ENCODE measurements at regions not wholly inside any gene's neighbourhood (a gene's known extent, or its start where the extent isn't known, plus 50 kb on each side); places are given as distances from the start of the nearest gene placed in this dataset.

GRCh38 chr14:82134411-82134810 lies 600.8 kb upstream of the SEL1L start:
- H4K12ac ChIP-seq (ENCODE audit: low read depth, low read length), result no peak overlapping the region
- no peak overlapping the region for H3K18ac ChIP-seq (ENCODE audit: low read length)
- H2AK5ac ChIP-seq (ENCODE audit: low read length), result no peak overlapping the region
- H3K4me3 ChIP-seq (ENCODE audit: low read depth, low read length), result no peak overlapping the region
- no peak overlapping the region for H4K8ac ChIP-seq (ENCODE audit: low read depth, low read length)
- no peak overlapping the region for H2BK5ac ChIP-seq (ENCODE audit: low read depth, low read length, poor library complexity)
- no peaks in the 10 kb centered on the region for H3K4me1 ChIP-seq (ENCODE audit: control insufficient read depth in 1 of 2, insufficient read depth in 2 of 2, low read length in 2 of 2)
- H3K9ac ChIP-seq (ENCODE audit: low read length), result no peak overlapping the region
- no peak overlapping the region for H3K14ac ChIP-seq (ENCODE audit: low read length)
- WGBS (ENCODE audit: extremely low coverage, insufficient coverage, insufficient read length), result no CpG with 5 or more reads among the region's 1 CpG
- H3K23ac ChIP-seq (ENCODE audit: low read length), result no peak overlapping the region
- no peak for DNase-seq
- no peak overlapping the region for H2AFZ ChIP-seq (ENCODE audit: insufficient read depth, low read length, poor library complexity)
- no peaks in the 10 kb centered on the region for H3K79me1 ChIP-seq (ENCODE audit: low read length)
- H3K4me2 ChIP-seq (ENCODE audit: low read length), result no peak overlapping the region
- no peaks in the 10 kb centered on the region for H3K79me2 ChIP-seq (ENCODE audit: control insufficient read depth, insufficient read depth, low read length, poor library complexity)
- no peaks in the 10 kb centered on the region for H3K9me3 ChIP-seq (ENCODE audit: insufficient read depth, low read depth, low read length)
- H3K36me3 ChIP-seq (ENCODE audit: control insufficient read depth in 1 of 2, insufficient read depth in 2 of 2, low read length in 2 of 2), result no peaks in the 10 kb centered on the region
- H3K27me3 ChIP-seq (ENCODE audit: insufficient read depth, low read length), result no peaks in the 10 kb centered on the region
- no peak overlapping the region for H3K4ac ChIP-seq (ENCODE audit: low read depth, low read length)
- H4K91ac ChIP-seq (ENCODE audit: low read depth, low read length), result no peak overlapping the region
- H2BK120ac ChIP-seq (ENCODE audit: insufficient read depth, low read length, poor library complexity), result no peak overlapping the region
- H3K27ac ChIP-seq (ENCODE audit: low read depth, low read length), result no peak overlapping the region
- H2BK12ac ChIP-seq (ENCODE audit: low read length), result no peak overlapping the region

- Histone ChIP-seq H3K23ac (ENCODE audit: low read length) (no peak overlapping the region), H2AFZ (ENCODE audit: insufficient read depth, low read length, poor library complexity) (no peak overlapping the region), H2BK5ac (ENCODE audit: low read depth, low read length, poor library complexity) (no peak overlapping the region), H2AK5ac (ENCODE audit: low read length) (no peak overlapping the region), H3K79me2 (ENCODE audit: control insufficient read depth, insufficient read depth, low read length, poor library complexity) (no peaks in the 10 kb centered on the region), H4K91ac (ENCODE audit: low read depth, low read length) (no peak overlapping the region), H4K8ac (ENCODE audit: low read depth, low read length) (no peak overlapping the region), H2BK12ac (ENCODE audit: low read length) (no peak overlapping the region), H4K12ac (ENCODE audit: low read depth, low read length) (no peak overlapping the region), H3K4me2 (ENCODE audit: low read length) (no peak overlapping the region), H3K4ac (ENCODE audit: low read depth, low read length) (no peak overlapping the region), H3K27me3 (ENCODE audit: insufficient read depth, low read length) (no peaks in the 10 kb centered on the region), H3K36me3 (ENCODE audit: control insufficient read depth in 1 of 2, insufficient read depth in 2 of 2, low read length in 2 of 2) (no peaks in the 10 kb centered on the region), H3K14ac (ENCODE audit: low read length) (no peak overlapping the region), H3K79me1 (ENCODE audit: low read length) (no peaks in the 10 kb centered on the region), H3K9ac (ENCODE audit: low read length) (no peak overlapping the region), H3K9me3 (ENCODE audit: insufficient read depth, low read depth, low read length) (peaks cover 2% of the 10 kb centered on the region), H2BK120ac (ENCODE audit: insufficient read depth, low read length, poor library complexity) (no peak overlapping the region), H3K27ac (ENCODE audit: low read depth, low read length) (no peak overlapping the region), H3K18ac (ENCODE audit: low read length) (no peak overlapping the region), H3K4me1 (ENCODE audit: control insufficient read depth in 1 of 2, insufficient read depth in 2 of 2, low read length in 2 of 2) (no peaks in the 10 kb centered on the region), H3K4me3 (ENCODE audit: low read depth, low read length) (no peak overlapping the region)
- WGBS (ENCODE audit: extremely low coverage, insufficient coverage, insufficient read length), result no CpG with 5 or more reads among the region's 1 CpG
- no peak for DNase-seq
Measured at GRCh38 chr14:82138431-82138830, 604.8 kb upstream of the SEL1L start.

GRCh38 chr14:82146846-82147245 lies 613.2 kb upstream of the SEL1L start:
- H3K4me3 ChIP-seq (ENCODE audit: low read depth, low read length), result no peak overlapping the region
- no peaks in the 10 kb centered on the region for H3K27me3 ChIP-seq (ENCODE audit: insufficient read depth, low read length)
- no peak for DNase-seq
- no peak overlapping the region for H3K27ac ChIP-seq (ENCODE audit: low read depth, low read length)
- no peak overlapping the region for H3K23ac ChIP-seq (ENCODE audit: low read length)
- no peak overlapping the region for H3K4me2 ChIP-seq (ENCODE audit: low read length)
- H4K8ac ChIP-seq (ENCODE audit: low read depth, low read length), result no peak overlapping the region
- no peaks in the 10 kb centered on the region for H3K79me2 ChIP-seq (ENCODE audit: control insufficient read depth, insufficient read depth, low read length, poor library complexity)
- no peaks in the 10 kb centered on the region for H3K4me1 ChIP-seq (ENCODE audit: control insufficient read depth in 1 of 2, insufficient read depth in 2 of 2, low read length in 2 of 2)
- no peaks in the 10 kb centered on the region for H3K79me1 ChIP-seq (ENCODE audit: low read length)
- H3K4ac ChIP-seq (ENCODE audit: low read depth, low read length), result no peak overlapping the region
- no peak overlapping the region for H3K9ac ChIP-seq (ENCODE audit: low read length)
- no peak overlapping the region for H3K14ac ChIP-seq (ENCODE audit: low read length)
- H3K9me3 ChIP-seq (ENCODE audit: insufficient read depth, low read depth, low read length), result no peaks in the 10 kb centered on the region
- H2BK5ac ChIP-seq (ENCODE audit: low read depth, low read length, poor library complexity), result no peak overlapping the region
- no peak overlapping the region for H2BK12ac ChIP-seq (ENCODE audit: low read length)
- no peaks in the 10 kb centered on the region for H3K36me3 ChIP-seq (ENCODE audit: control insufficient read depth in 1 of 2, insufficient read depth in 2 of 2, low read length in 2 of 2)
- no peak overlapping the region for H3K18ac ChIP-seq (ENCODE audit: low read length)
- H2AK5ac ChIP-seq (ENCODE audit: low read length), result no peak overlapping the region
- H4K12ac ChIP-seq (ENCODE audit: low read depth, low read length), result no peak overlapping the region
- H2AFZ ChIP-seq (ENCODE audit: insufficient read depth, low read length, poor library complexity), result no peak overlapping the region
- no peak overlapping the region for H4K91ac ChIP-seq (ENCODE audit: low read depth, low read length)
- H2BK120ac ChIP-seq (ENCODE audit: insufficient read depth, low read length, poor library complexity), result no peak overlapping the region

GRCh38 chr14:82153689-82154088 lies 620.0 kb upstream of the SEL1L start:
- no peak overlapping the region for H3K14ac ChIP-seq (ENCODE audit: low read length)
- H2BK5ac ChIP-seq (ENCODE audit: low read depth, low read length, poor library complexity), result no peak overlapping the region
- no peak overlapping the region for H3K27ac ChIP-seq (ENCODE audit: low read depth, low read length)
- no peak overlapping the region for H3K9ac ChIP-seq (ENCODE audit: low read length)
- H2BK12ac ChIP-seq (ENCODE audit: low read length), result no peak overlapping the region
- H3K79me1 ChIP-seq (ENCODE audit: low read length), result no peaks in the 10 kb centered on the region
- no peaks in the 10 kb centered on the region for H3K79me2 ChIP-seq (ENCODE audit: control insufficient read depth, insufficient read depth, low read length, poor library complexity)
- DNase-seq, result no peak
- H2AFZ ChIP-seq (ENCODE audit: insufficient read depth, low read length, poor library complexity), result no peak overlapping the region
- H3K4me2 ChIP-seq (ENCODE audit: low read length), result no peak overlapping the region
- no peak overlapping the region for H4K12ac ChIP-seq (ENCODE audit: low read depth, low read length)
- H3K27me3 ChIP-seq (ENCODE audit: insufficient read depth, low read length), result no peaks in the 10 kb centered on the region
- WGBS (ENCODE audit: extremely low coverage, insufficient coverage, insufficient read length), result no CpG with 5 or more reads among the region's 4 CpGs
- no peaks in the 10 kb centered on the region for H3K36me3 ChIP-seq (ENCODE audit: control insufficient read depth in 1 of 2, insufficient read depth in 2 of 2, low read length in 2 of 2)
- no peaks in the 10 kb centered on the region for H3K4me1 ChIP-seq (ENCODE audit: control insufficient read depth in 1 of 2, insufficient read depth in 2 of 2, low read length in 2 of 2)
- no peak overlapping the region for H2AK5ac ChIP-seq (ENCODE audit: low read length)
- H4K91ac ChIP-seq (ENCODE audit: low read depth, low read length), result no peak overlapping the region
- no peak overlapping the region for H3K4me3 ChIP-seq (ENCODE audit: low read depth, low read length)
- H3K4ac ChIP-seq (ENCODE audit: low read depth, low read length), result no peak overlapping the region
- H3K23ac ChIP-seq (ENCODE audit: low read length), result no peak overlapping the region
- no peaks in the 10 kb centered on the region for H3K9me3 ChIP-seq (ENCODE audit: insufficient read depth, low read depth, low read length)
- no peak overlapping the region for H3K18ac ChIP-seq (ENCODE audit: low read length)
- no peak overlapping the region for H4K8ac ChIP-seq (ENCODE audit: low read depth, low read length)
- H2BK120ac ChIP-seq (ENCODE audit: insufficient read depth, low read length, poor library complexity), result no peak overlapping the region

- no peak overlapping the region for H4K8ac ChIP-seq (ENCODE audit: low read depth, low read length)
- no peak overlapping the region for H3K4me3 ChIP-seq (ENCODE audit: low read depth, low read length)
- H3K14ac ChIP-seq (ENCODE audit: low read length), result no peak overlapping the region
- H3K36me3 ChIP-seq (ENCODE audit: control insufficient read depth in 1 of 2, insufficient read depth in 2 of 2, low read length in 2 of 2), result no peaks in the 10 kb centered on the region
- H3K4me2 ChIP-seq (ENCODE audit: low read length), result no peak overlapping the region
- no peak overlapping the region for H4K12ac ChIP-seq (ENCODE audit: low read depth, low read length)
- no peak overlapping the region for H2AFZ ChIP-seq (ENCODE audit: insufficient read depth, low read length, poor library complexity)
- H3K79me2 ChIP-seq (ENCODE audit: control insufficient read depth, insufficient read depth, low read length, poor library complexity), result no peaks in the 10 kb centered on the region
- no peak overlapping the region for H3K9ac ChIP-seq (ENCODE audit: low read length)
- DNase-seq, result no peak
- H2BK12ac ChIP-seq (ENCODE audit: low read length), result no peak overlapping the region
- no peak overlapping the region for H4K91ac ChIP-seq (ENCODE audit: low read depth, low read length)
- no CpG with 5 or more reads among the region's 3 CpGs for WGBS (ENCODE audit: extremely low coverage, insufficient coverage, insufficient read length)
- no peak overlapping the region for H3K4ac ChIP-seq (ENCODE audit: low read depth, low read length)
- no peaks in the 10 kb centered on the region for H3K79me1 ChIP-seq (ENCODE audit: low read length)
- H3K23ac ChIP-seq (ENCODE audit: low read length), result no peak overlapping the region
- H2AK5ac ChIP-seq (ENCODE audit: low read length), result no peak overlapping the region
- H3K4me1 ChIP-seq (ENCODE audit: control insufficient read depth in 1 of 2, insufficient read depth in 2 of 2, low read length in 2 of 2), result no peaks in the 10 kb centered on the region
- H3K27ac ChIP-seq (ENCODE audit: low read depth, low read length), result no peak overlapping the region
- H2BK120ac ChIP-seq (ENCODE audit: insufficient read depth, low read length, poor library complexity), result no peak overlapping the region
- H2BK5ac ChIP-seq (ENCODE audit: low read depth, low read length, poor library complexity), result no peak overlapping the region
- H3K9me3 ChIP-seq (ENCODE audit: insufficient read depth, low read depth, low read length), result peaks cover 2% of the 10 kb centered on the region
- H3K18ac ChIP-seq (ENCODE audit: low read length), result no peak overlapping the region
- no peaks in the 10 kb centered on the region for H3K27me3 ChIP-seq (ENCODE audit: insufficient read depth, low read length)
Measured at GRCh38 chr14:82159624-82160023, 626.0 kb upstream of the SEL1L start.
